IPS-18a (cell line): ENCODE measurements at regions not wholly inside any gene's neighbourhood (a gene's known extent, or its start where the extent isn't known, plus 50 kb on each side); places are given as distances from the start of the nearest gene placed in this dataset.

ENCODE experiments used
- H3K27ac ChIP-seq: one replicate; pipeline ENCODE4 v1.5.1; 2013; ENCODE audit warnings: low read length
- H3K27me3 ChIP-seq: one replicate; pipeline ENCODE4 v1.6.1; 2013; ENCODE audit warnings: mild to moderate bottlenecking, low read length; ENCODE audit not compliant: control insufficient read depth, insufficient read depth
- H3K36me3 ChIP-seq: one replicate; pipeline ENCODE4 v1.6.1; 2013; ENCODE audit warnings: low read depth, low read length; ENCODE audit not compliant: control insufficient read depth
- H3K4me1 ChIP-seq: one replicate; pipeline ENCODE4 v1.6.1; 2013; ENCODE audit warnings: low read depth, low read length; ENCODE audit not compliant: control insufficient read depth
- H3K4me3 ChIP-seq: one replicate; pipeline ENCODE4 v1.5.1; 2013; ENCODE audit warnings: low read length
- H3K9ac ChIP-seq: one replicate; pipeline ENCODE4 v1.6.1; 2013; ENCODE audit warnings: mild to moderate bottlenecking, low read length, moderate library complexity
- H3K9me3 ChIP-seq: one replicate; pipeline ENCODE4 v1.6.1; 2013; ENCODE audit warnings: low read depth, low read length; ENCODE audit not compliant: control insufficient read depth

- Histone ChIP-seq H3K4me3 (no peak overlapping the region), H3K9ac (no peak overlapping the region), H3K27me3 (no peaks in the 10 kb centered on the region), H3K4me1 (peaks cover 14% of the 10 kb centered on the region), H3K36me3 (no peaks in the 10 kb centered on the region), H3K9me3 (no peaks in the 10 kb centered on the region), H3K27ac (no peak overlapping the region)
Observed at GRCh38 chr6:15874326-15874725, 211.5 kb upstream of the DTNBP1 start.

- Histone ChIP-seq H3K27me3 (no peaks in the 10 kb centered on the region), H3K27ac (no peak overlapping the region), H3K4me3 (no peak overlapping the region), H3K9me3 (no peaks in the 10 kb centered on the region), H3K9ac (no peak overlapping the region), H3K4me1 (peaks cover 14% of the 10 kb centered on the region), H3K36me3 (no peaks in the 10 kb centered on the region)
Observed at GRCh38 chr6:15872241-15873103, 209.6 kb upstream of the DTNBP1 start.

GRCh38 chr6:15871276-15871675 lies 208.4 kb upstream of the DTNBP1 start:
- H3K9me3 ChIP-seq: no peaks in the 10 kb centered on the region
- H3K27ac ChIP-seq: no peak overlapping the region
- no peaks in the 10 kb centered on the region for H3K36me3 ChIP-seq
- peaks cover 14% of the 10 kb centered on the region for H3K4me1 ChIP-seq
- no peaks in the 10 kb centered on the region for H3K27me3 ChIP-seq
- no peak overlapping the region for H3K4me3 ChIP-seq
- H3K9ac ChIP-seq: no peak overlapping the region

GRCh38 chr6:15870333-15871043 lies 207.7 kb upstream of the DTNBP1 start:
- peaks cover 14% of the 10 kb centered on the region for H3K4me1 ChIP-seq

GRCh38 chr6:15864708-15865062 lies 201.9 kb upstream of the DTNBP1 start:
- no peaks in the 10 kb centered on the region for H3K27me3 ChIP-seq
- H3K9me3 ChIP-seq: no peaks in the 10 kb centered on the region
- H3K9ac ChIP-seq: no peak overlapping the region
- H3K27ac ChIP-seq: no peak overlapping the region
- no peak overlapping the region for H3K4me3 ChIP-seq
- H3K36me3 ChIP-seq: no peaks in the 10 kb centered on the region
- H3K4me1 ChIP-seq: peaks cover 8% of the 10 kb centered on the region

More at GRCh38 chr6:15870333-15871043, 207.7 kb upstream of the DTNBP1 start:
- H3K9me3 ChIP-seq: no peaks in the 10 kb centered on the region
- H3K36me3 ChIP-seq: no peaks in the 10 kb centered on the region
- H3K9ac ChIP-seq: no peak overlapping the region
- no peak overlapping the region for H3K27ac ChIP-seq
- no peak overlapping the region for H3K4me3 ChIP-seq
- no peaks in the 10 kb centered on the region for H3K27me3 ChIP-seq

GRCh38 chr6:15864038-15864707 lies 201.3 kb upstream of the DTNBP1 start:
- Histone ChIP-seq H3K27ac (no peak overlapping the region), H3K4me3 (no peak overlapping the region), H3K4me1 (peaks cover 8% of the 10 kb centered on the region), H3K27me3 (no peaks in the 10 kb centered on the region), H3K36me3 (no peaks in the 10 kb centered on the region), H3K9ac (no peak overlapping the region), H3K9me3 (no peaks in the 10 kb centered on the region)

GRCh38 chr6:15862810-15863209 lies 200.0 kb upstream of the DTNBP1 start:
- Histone ChIP-seq H3K9me3 (no peaks in the 10 kb centered on the region), H3K27me3 (no peaks in the 10 kb centered on the region), H3K4me1 (peaks cover 8% of the 10 kb centered on the region), H3K9ac (no peak overlapping the region), H3K36me3 (no peaks in the 10 kb centered on the region), H3K27ac (no peak overlapping the region), H3K4me3 (no peak overlapping the region)

- Histone ChIP-seq H3K27ac (no peak overlapping the region), H3K9ac (no peak overlapping the region), H3K4me1 (peaks cover 8% of the 10 kb centered on the region), H3K4me3 (no peak overlapping the region), H3K27me3 (no peaks in the 10 kb centered on the region), H3K36me3 (no peaks in the 10 kb centered on the region), H3K9me3 (no peaks in the 10 kb centered on the region)
Observed at GRCh38 chr6:15861486-15861885, 198.7 kb upstream of the DTNBP1 start.

- no peak overlapping the region for H3K9ac ChIP-seq
- peaks cover 13% of the 10 kb centered on the region for H3K4me1 ChIP-seq
- H3K9me3 ChIP-seq: no peaks in the 10 kb centered on the region
- H3K4me3 ChIP-seq: no peak overlapping the region
- H3K27ac ChIP-seq: no peak overlapping the region
- no peaks in the 10 kb centered on the region for H3K27me3 ChIP-seq
- no peaks in the 10 kb centered on the region for H3K36me3 ChIP-seq
Observed at GRCh38 chr6:15854826-15855710, 192.2 kb upstream of the DTNBP1 start.

- Histone ChIP-seq H3K27me3 (no peaks in the 10 kb centered on the region), H3K36me3 (no peaks in the 10 kb centered on the region), H3K4me3 (no peak overlapping the region), H3K4me1 (peaks cover 18% of the 10 kb centered on the region), H3K9me3 (no peaks in the 10 kb centered on the region), H3K9ac (no peak overlapping the region), H3K27ac (no peak overlapping the region)
Observed at GRCh38 chr6:15854378-15854777, 191.6 kb upstream of the DTNBP1 start.

- Histone ChIP-seq H3K9me3 (no peaks in the 10 kb centered on the region), H3K9ac (no peak overlapping the region), H3K36me3 (no peaks in the 10 kb centered on the region), H3K4me3 (no peak overlapping the region), H3K27me3 (no peaks in the 10 kb centered on the region), H3K4me1 (peaks cover 25% of the 10 kb centered on the region), H3K27ac (no peak overlapping the region)
Observed at GRCh38 chr6:15853259-15853658, 190.4 kb upstream of the DTNBP1 start.
